WERI-Rb-1 (cell line): ENCODE measurements at regions not wholly inside any gene's neighbourhood (a gene's known extent, or its start where the extent isn't known, plus 50 kb on each side); places are given as distances from the start of the nearest gene placed in this dataset.

Source experiments
- DNase-seq: peaks from one replicate; pipeline ENCODE4 v3.0.0-alpha.2; 2020
- H3K27ac ChIP-seq: fragments of 250-450 bp; sonication (Bioruptor Pico); 2 replicates; pipeline ENCODE4 v1.5.1; 2020; ENCODE audit warnings: mild to moderate bottlenecking, moderate library complexity
- H3K27me3 ChIP-seq: fragments of 250-450 bp; sonication (Bioruptor Pico); 2 replicates; pipeline ENCODE4 v1.5.1; 2021; ENCODE audit warnings: mild to moderate bottlenecking, low read depth, moderate library complexity; ENCODE audit not compliant: insufficient read depth, severe bottlenecking
- H3K36me3 ChIP-seq: fragments of 250-450 bp; sonication (Bioruptor Pico); 2 replicates; pipeline ENCODE4 v1.5.1; 2020; ENCODE audit warnings: mild to moderate bottlenecking, moderate library complexity
- H3K4me3 ChIP-seq: 2 replicates; pipeline ENCODE4 v1.5.1; 2011; ENCODE audit warnings: low read depth, mild to moderate bottlenecking, control low read depth, low read length
- H3K9me3 ChIP-seq: fragments of 250-450 bp; sonication (Bioruptor Pico); 2 replicates; pipeline ENCODE4 v1.5.1; 2021; ENCODE audit warnings: mild to moderate bottlenecking, moderate library complexity; ENCODE audit not compliant: severe bottlenecking
- TF ChIP-seq, protein P1 (sequence below): IDR thresholded peaks from 2 replicates; pipeline ENCODE4 v1.5.1; 2011; ENCODE audit warnings: low read depth, mild to moderate bottlenecking, control low read depth, inconsistent platforms, low read length

DNA sequence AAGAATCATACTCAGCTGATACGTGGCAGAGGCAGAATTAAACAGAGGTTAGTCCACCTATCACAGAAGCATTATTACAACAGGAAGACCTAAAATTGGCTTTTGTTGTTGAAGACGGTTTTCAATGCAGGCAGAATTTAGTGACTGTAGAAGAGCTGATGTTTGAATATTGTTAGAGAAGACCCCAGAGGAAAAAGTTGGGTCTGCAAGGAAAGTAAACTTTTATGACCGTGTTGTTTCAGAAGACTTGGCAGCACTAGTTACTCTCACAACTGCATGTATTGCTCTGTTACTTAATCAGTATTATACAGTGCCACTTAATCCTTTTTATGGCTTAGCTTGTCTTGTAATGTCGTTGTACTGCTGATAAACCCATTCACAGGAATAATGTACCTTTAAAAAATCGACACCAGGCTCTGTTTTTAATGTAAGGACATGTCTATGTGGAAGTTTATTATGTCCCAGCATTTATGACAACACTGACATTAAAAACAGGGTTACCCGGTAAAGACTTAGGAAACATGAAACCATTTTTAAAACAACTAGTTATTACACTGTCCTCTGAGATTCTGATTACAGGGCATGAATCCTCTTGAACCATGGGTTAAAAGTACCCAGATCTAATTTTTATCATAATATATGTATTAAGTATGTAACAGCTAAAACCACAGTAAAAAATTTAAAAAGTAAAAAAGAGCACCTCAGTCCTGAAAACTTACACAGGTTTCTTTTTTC is 235.4 kb downstream of the TTLL7 start:
- Histone ChIP-seq H3K4me3 (no peak overlapping the region), H3K36me3 (no peaks in the 10 kb centered on the region), H3K9me3 (no peaks in the 10 kb centered on the region), H3K27ac (no peak overlapping the region), H3K27me3 (no peaks in the 10 kb centered on the region)
- TF ChIP-seq, protein P1, sequence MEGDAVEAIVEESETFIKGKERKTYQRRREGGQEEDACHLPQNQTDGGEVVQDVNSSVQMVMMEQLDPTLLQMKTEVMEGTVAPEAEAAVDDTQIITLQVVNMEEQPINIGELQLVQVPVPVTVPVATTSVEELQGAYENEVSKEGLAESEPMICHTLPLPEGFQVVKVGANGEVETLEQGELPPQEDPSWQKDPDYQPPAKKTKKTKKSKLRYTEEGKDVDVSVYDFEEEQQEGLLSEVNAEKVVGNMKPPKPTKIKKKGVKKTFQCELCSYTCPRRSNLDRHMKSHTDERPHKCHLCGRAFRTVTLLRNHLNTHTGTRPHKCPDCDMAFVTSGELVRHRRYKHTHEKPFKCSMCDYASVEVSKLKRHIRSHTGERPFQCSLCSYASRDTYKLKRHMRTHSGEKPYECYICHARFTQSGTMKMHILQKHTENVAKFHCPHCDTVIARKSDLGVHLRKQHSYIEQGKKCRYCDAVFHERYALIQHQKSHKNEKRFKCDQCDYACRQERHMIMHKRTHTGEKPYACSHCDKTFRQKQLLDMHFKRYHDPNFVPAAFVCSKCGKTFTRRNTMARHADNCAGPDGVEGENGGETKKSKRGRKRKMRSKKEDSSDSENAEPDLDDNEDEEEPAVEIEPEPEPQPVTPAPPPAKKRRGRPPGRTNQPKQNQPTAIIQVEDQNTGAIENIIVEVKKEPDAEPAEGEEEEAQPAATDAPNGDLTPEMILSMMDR, result no peak
- DNase-seq, result no peak

DNA sequence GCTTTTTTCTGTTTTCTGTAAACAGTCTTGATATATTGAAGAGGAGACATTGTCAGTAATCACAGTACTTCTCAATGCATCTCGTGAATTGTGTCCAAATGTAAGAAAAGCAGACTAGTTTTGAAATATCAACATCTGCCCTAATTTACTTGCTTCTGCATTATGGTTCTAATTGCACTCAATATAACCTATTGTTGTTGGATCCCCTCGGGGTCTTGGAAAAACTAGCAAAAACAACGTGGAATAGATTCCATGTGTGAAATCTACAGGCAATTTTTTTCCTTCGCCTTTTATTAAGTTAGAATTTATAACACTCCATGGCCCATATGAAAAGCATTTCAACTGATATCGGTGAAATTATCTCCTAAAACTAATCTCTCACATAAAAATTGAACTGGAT is 236.5 kb downstream of the TTLL7 start:
- H3K27me3 ChIP-seq, result no peaks in the 10 kb centered on the region
- H3K27ac ChIP-seq, result no peak overlapping the region
- TF ChIP-seq, protein P1, result no peak
- no peaks in the 10 kb centered on the region for H3K9me3 ChIP-seq
- DNase-seq, result no peak
- H3K4me3 ChIP-seq, result no peak overlapping the region
- no peaks in the 10 kb centered on the region for H3K36me3 ChIP-seq

DNA sequence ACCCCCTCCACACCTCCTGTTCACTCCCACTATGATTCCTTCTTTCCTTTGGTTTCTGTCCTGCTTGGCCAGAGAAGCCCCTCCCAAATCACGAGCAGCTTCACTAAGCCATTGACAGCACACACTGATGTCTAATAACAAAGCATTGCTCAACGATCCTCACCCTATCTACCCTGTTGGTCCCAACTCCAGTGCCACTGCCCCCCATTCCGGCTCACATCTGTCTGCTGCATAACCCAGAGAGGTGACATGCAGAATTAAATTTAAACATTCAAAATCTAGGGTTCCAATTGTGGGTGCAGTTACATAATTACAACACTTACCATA is 236.9 kb downstream of the TTLL7 start:
- Histone ChIP-seq H3K9me3 (no peaks in the 10 kb centered on the region), H3K27me3 (no peaks in the 10 kb centered on the region), H3K36me3 (no peaks in the 10 kb centered on the region), H3K4me3 (no peak overlapping the region), H3K27ac (no peak overlapping the region; the same call in 1 of the 2 replicates)
- no peak for DNase-seq
- TF ChIP-seq, protein P1, result no peak

DNA sequence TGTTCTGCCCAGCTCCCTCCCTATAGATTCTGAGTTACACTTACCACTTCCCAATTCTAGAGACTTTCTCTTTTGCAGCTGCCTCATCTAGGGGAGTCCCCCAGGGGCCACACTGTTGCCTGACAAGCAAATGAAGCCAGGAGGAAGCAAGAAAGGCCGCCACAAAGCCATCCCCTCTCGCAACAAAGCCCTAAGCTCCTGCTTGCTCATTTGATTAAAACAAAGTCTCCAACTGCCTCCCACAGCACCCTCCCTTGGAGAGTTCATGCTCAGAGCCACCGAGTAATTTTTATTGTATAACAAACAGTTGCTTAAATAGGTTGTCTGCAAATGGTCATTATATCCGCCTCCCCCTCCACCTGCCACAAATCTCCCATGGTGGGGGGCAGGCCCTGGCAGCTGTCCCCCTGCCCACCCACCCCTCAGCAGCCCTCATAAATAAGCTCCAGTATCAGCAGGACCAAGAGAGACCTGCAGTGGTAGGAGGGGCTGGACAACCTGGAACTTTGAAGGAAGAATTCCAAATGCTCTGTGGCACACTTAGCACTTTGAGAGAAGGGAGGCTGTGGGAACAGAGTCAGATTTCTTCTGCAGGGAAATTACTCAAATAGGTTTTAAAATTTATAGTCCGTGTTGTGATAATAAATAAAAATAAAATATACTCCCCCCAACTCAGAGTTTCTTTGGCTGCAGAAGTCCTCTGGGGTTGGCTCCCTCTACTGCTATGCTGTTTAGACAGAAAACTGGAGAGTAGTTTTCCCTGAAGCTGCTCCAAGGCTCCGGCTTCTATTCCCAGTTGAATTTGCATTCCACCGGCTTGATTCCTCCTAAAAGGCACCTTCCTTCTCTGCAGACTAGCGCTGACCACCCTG is 237.5 kb downstream of the TTLL7 start:
- peak overlapping the region; percentile 21; the same call in 1 of the 2 replicates for H3K27ac ChIP-seq
- no peak overlapping the region for H3K4me3 ChIP-seq
- no peaks in the 10 kb centered on the region for H3K27me3 ChIP-seq
- no peaks in the 10 kb centered on the region for H3K9me3 ChIP-seq
- peak; percentile 45 for DNase-seq
- TF ChIP-seq, protein P1, result no peak
- H3K36me3 ChIP-seq, result no peaks in the 10 kb centered on the region

DNA sequence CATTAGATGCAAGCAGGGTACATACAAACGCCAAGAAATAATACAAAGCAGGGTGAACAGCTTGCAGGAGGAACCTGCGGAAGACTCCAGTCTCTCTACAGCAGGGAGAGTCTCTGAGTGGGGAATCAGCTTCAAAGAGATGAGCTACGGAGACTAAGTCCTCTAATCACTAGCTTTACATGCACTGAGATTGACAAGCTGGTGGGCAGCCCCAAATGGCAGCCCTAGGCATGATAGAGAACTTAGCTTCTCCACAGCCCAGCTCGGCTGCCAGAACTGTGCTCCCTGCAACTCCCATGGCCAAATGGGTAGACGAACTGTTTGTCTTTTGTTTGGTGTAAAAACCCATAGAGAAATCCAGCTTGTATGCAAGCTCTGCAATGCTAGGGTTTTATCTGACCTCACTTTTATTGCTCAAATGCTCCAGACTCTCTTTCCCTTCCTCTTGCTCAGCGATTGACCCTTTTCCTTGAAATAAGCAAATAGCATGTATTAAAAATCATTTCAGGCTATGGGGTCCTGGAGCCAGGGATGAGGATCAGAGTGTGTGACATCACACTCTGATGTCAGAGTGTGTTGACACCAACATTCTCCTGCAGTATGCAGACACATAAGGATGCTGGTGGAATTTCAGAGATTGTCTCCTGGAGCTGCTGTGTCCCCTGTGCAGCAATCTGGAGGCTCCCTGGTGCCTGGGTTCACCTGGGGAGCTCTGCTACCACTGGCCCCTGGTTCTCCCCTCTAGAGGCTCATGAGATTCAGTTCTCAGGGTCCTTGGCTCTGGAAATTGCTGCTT is 238.5 kb downstream of the TTLL7 start:
- peak; percentile 57 for DNase-seq
- Histone ChIP-seq H3K27me3 (no peaks in the 10 kb centered on the region), H3K9me3 (no peaks in the 10 kb centered on the region), H3K36me3 (no peaks in the 10 kb centered on the region), H3K4me3 (no peak overlapping the region; the same call in 1 of the 2 replicates), H3K27ac (peak overlapping the region; percentile 21; the same call in 1 of the 2 replicates)
- TF ChIP-seq, protein P1, result no peak
